ENCODE measurements at regions not wholly inside any gene's neighbourhood (a gene's known extent, or its start where the extent isn't known, plus 50 kb on each side); places are given as distances from the start of the nearest gene placed in this dataset.

GRCh38 chr12:59076622-59077021 lies 156.3 kb upstream of the LRIG3 start:
- no peaks in the 10 kb centered on the region for H3K36me3 ChIP-seq (replicated peaks in 1 of 2; ENCODE audit: control extremely low read depth in 1 of 2, control insufficient read depth in 1 of 2, extremely low read depth in 1 of 2, insufficient read depth in 2 of 2, low read length in 1 of 2)
- ChIA-PET POLR2A (no interaction called here), CTCF (no interaction called here)
- DNase-seq = no peak
- no peak overlapping the region for H2AFZ ChIP-seq (ENCODE audit: insufficient read depth, low read depth, low read length, poor library complexity, severe bottlenecking)
- no peak overlapping the region for H3K27ac ChIP-seq (ENCODE audit: low read length in 2 of 2)
- no peak overlapping the region for H3K9ac ChIP-seq (ENCODE audit: low read length)
- no peak overlapping the region for H3K4me3 Mint-ChIP-seq
- no peak for TF ChIP-seq EZH2 (IDR thresholded peaks at IDR 0.05; ENCODE audit: borderline replicate concordance, insufficient read depth, low read depth, low read length, poor library complexity, severe bottlenecking)
- no peaks in the 10 kb centered on the region for H3K79me2 ChIP-seq (ENCODE audit: control insufficient read depth, insufficient read depth, low read length)
- H3K27me3 Mint-ChIP-seq = no peaks in the 10 kb centered on the region
- no peaks in the 10 kb centered on the region for H3K4me1 Mint-ChIP-seq
- no peak overlapping the region for H3K4me2 ChIP-seq (replicated peaks; ENCODE audit: low read depth, low read length, poor library complexity, severe bottlenecking)
- no CpG with 5 or more reads among the region's 1 CpG for WGBS (ENCODE audit: insufficient coverage)
- no peaks in the 10 kb centered on the region for H3K27me3 ChIP-seq (replicated peaks in 1 of 4; ENCODE audit: control extremely low read depth in 1 of 4, control insufficient read depth in 3 of 4, insufficient read depth in 4 of 4, low read length in 3 of 4)
- intact Hi-C loops (cut with micrococcal nuclease) = no loop called here
- H3K4me1 ChIP-seq (ENCODE audit: control insufficient read depth in 2 of 2, insufficient read depth in 2 of 2, low read length in 2 of 2) = no peaks in the 10 kb centered on the region
- no peaks in the 10 kb centered on the region for H4K20me1 ChIP-seq (ENCODE audit: control insufficient read depth, insufficient read depth, low read length, poor library complexity, severe bottlenecking)
- H3K27ac Mint-ChIP-seq = no peak overlapping the region
- H3K9me3 Mint-ChIP-seq (ENCODE audit: insufficient read depth) = no peaks in the 10 kb centered on the region
- no peaks in the 10 kb centered on the region for H3K9me3 ChIP-seq (ENCODE audit: control extremely low read depth in 1 of 3, control insufficient read depth in 2 of 3, insufficient read depth in 1 of 3, low read length in 2 of 3)
- ATAC-seq (ENCODE audit: low read depth) = no peak
- no peak overlapping the region for H3K4me3 ChIP-seq (ENCODE audit: control extremely low read depth in 1 of 5, extremely low read depth in 1 of 5, insufficient read depth in 1 of 5, low read depth in 2 of 5, low read length in 4 of 5)

- Mint-ChIP-seq H3K27me3 (no peaks in the 10 kb centered on the region), H3K9me3 (ENCODE audit: insufficient read depth) (no peaks in the 10 kb centered on the region), H3K4me1 (no peaks in the 10 kb centered on the region), H3K4me3 (no peak overlapping the region), H3K27ac (no peak overlapping the region)
- TF ChIP-seq CTCF (IDR thresholded peaks at IDR 0.05) (no peak), EZH2 (IDR thresholded peaks at IDR 0.05; ENCODE audit: borderline replicate concordance, insufficient read depth, low read depth, low read length, poor library complexity, severe bottlenecking) (no peak)
- no peak overlapping the region for H3K9ac ChIP-seq (ENCODE audit: low read length)
- 100% methylated on average over 1 of the region's 4 CpGs for WGBS (ENCODE audit: insufficient coverage)
- H3K27me3 ChIP-seq (replicated peaks in 1 of 4; ENCODE audit: control extremely low read depth in 1 of 4, control insufficient read depth in 3 of 4, insufficient read depth in 4 of 4, low read length in 3 of 4) = no peaks in the 10 kb centered on the region
- ATAC-seq (ENCODE audit: low read depth) (no peak), DNase-seq (no peak)
- H3K9me3 ChIP-seq (ENCODE audit: control extremely low read depth in 1 of 3, control insufficient read depth in 2 of 3, insufficient read depth in 1 of 3, low read length in 2 of 3) = no peaks in the 10 kb centered on the region
- H3K27ac ChIP-seq (ENCODE audit: low read length in 2 of 2) = no peak overlapping the region
- intact Hi-C loops (cut with micrococcal nuclease) = no loop called here
- H3K79me2 ChIP-seq (ENCODE audit: control insufficient read depth, insufficient read depth, low read length) = no peaks in the 10 kb centered on the region
- H3K36me3 ChIP-seq (replicated peaks in 1 of 2; ENCODE audit: control extremely low read depth in 1 of 2, control insufficient read depth in 1 of 2, extremely low read depth in 1 of 2, insufficient read depth in 2 of 2, low read length in 1 of 2) = no peaks in the 10 kb centered on the region
- POLR2A ChIA-PET = no interaction called here
- no peak overlapping the region for H3K4me2 ChIP-seq (replicated peaks; ENCODE audit: low read depth, low read length, poor library complexity, severe bottlenecking)
- H3K4me1 ChIP-seq (ENCODE audit: control insufficient read depth in 2 of 2, insufficient read depth in 2 of 2, low read length in 2 of 2) = no peaks in the 10 kb centered on the region
- no peak overlapping the region for H3K4me3 ChIP-seq (ENCODE audit: control extremely low read depth in 1 of 5, extremely low read depth in 1 of 5, insufficient read depth in 1 of 5, low read depth in 2 of 5, low read length in 4 of 5)
- H2AFZ ChIP-seq (ENCODE audit: insufficient read depth, low read depth, low read length, poor library complexity, severe bottlenecking) = no peak overlapping the region
- CTCF ChIA-PET = no interaction called here
- no peaks in the 10 kb centered on the region for H4K20me1 ChIP-seq (ENCODE audit: control insufficient read depth, insufficient read depth, low read length, poor library complexity, severe bottlenecking)
Measured at GRCh38 chr12:59075968-59076490, 155.7 kb upstream of the LRIG3 start.

Data from B cell (primary cell).